HCT116 (cell line): ENCODE measurements at regions not wholly inside any gene's neighbourhood (a gene's known extent, or its start where the extent isn't known, plus 50 kb on each side); places are given as distances from the start of the nearest gene placed in this dataset.

Experiments
- CEBPB ChIP-seq: IDR thresholded peaks from 2 replicates; pipeline ENCODE4 v1.6.1; 2012; ENCODE audit warnings: low read depth
- EZH2 ChIP-seq: fragments of 200-600 bp; sonication (generic); IDR thresholded peaks from 2 replicates; pipeline ENCODE4 v1.6.1; 2017; ENCODE audit warnings: antibody characterized with exemption, mixed run types
- MAX ChIP-seq: IDR thresholded peaks from 2 replicates; pipeline ENCODE4 v1.6.1; 2012
- POLR2A ChIP-seq: IDR thresholded peaks from 2 replicates; pipeline ENCODE4 v1.7.0; 2011; ENCODE audit warnings: borderline replicate concordance; ENCODE audit not compliant: insufficient read depth, insufficient read length; ENCODE audit errors: extremely low read depth
- POLR2AphosphoS5 ChIP-seq: IDR thresholded peaks from 2 replicates; pipeline ENCODE4 v1.6.1; 2011; ENCODE audit warnings: mild to moderate bottlenecking, low read depth, low read length, moderate library complexity
- SRF ChIP-seq: IDR thresholded peaks from 2 replicates; pipeline ENCODE4 v1.6.1; 2012; ENCODE audit warnings: low read depth
- ZNF274 ChIP-seq: fragments of 200-500 bp; sonication (Bioruptor generic); IDR thresholded peaks from 2 replicates; pipeline ENCODE4 v1.6.1; 2014; ENCODE audit warnings: mild to moderate bottlenecking, low read depth, low read length, inconsistent platforms
- TF ChIP-seq, protein P1 (sequence below): IDR thresholded peaks from 2 replicates; pipeline ENCODE4 v1.6.1; 2012; ENCODE audit warnings: low read depth
- TF ChIP-seq, protein P2 (sequence below), 3 experiments: fragments of 200-600 bp in 1 of 3; sonication (generic) in 1 of 3; IDR thresholded peaks in 2 of 3; conservative IDR thresholded peaks in 1 of 3; 2 replicates each; pipeline ENCODE4 v1.5.1; 2012 to 2017; ENCODE audit warnings: low read depth in 2 of 3, low read length in 2 of 3, antibody characterized with exemption in 1 of 3, borderline replicate concordance in 1 of 3, control low read depth in 1 of 3, mild to moderate bottlenecking in 1 of 3, mixed read lengths in 1 of 3, mixed run types in 1 of 3, moderate library complexity in 1 of 3; ENCODE audit not compliant: insufficient read depth in 1 of 3
- TF ChIP-seq, protein P3 (sequence below): IDR thresholded peaks from 2 replicates; pipeline ENCODE4 v1.6.1; 2012
- TF ChIP-seq, protein P4 (sequence below): IDR thresholded peaks from 2 replicates; pipeline ENCODE4 v1.6.1; 2011; ENCODE audit warnings: mild to moderate bottlenecking, low read length, moderate library complexity; ENCODE audit not compliant: insufficient replicate concordance; ENCODE audit errors: extremely low read depth

DNA sequence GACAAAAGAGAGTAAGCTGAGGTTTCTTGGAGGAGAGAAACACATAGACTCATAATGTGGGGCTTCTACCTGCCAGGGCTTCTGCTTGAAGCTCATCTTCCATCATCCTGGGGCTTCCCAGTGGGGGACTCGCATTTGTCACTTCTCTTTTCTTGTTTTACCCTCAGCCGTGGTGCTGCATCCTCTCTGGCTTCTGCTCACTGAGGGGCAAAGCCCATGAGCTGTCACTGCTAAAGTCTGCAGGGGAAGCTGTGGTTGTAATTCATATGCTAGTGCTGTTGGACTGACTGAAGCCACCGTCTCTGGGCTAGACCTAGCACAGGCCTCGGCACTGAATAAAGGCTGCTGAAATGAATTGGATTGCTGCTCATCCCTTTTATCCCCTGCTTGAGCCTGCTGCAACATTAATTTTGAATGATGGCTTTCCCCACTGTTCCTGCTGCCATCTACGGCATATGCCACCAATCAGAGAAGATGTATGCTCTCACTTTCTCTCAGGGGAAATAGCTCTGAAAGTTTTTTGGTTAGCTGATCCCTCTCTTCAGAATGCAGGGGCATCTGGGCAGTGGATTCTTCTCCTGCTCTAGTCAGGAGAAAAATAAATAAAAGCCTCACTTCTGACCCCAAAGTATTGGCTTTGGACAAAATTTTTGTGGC lies 568.4 kb upstream of the MAP3K7 start:
- TF ChIP-seq POLR2A = no peak
- TF ChIP-seq EZH2 = no peak
- TF ChIP-seq, protein P1, sequence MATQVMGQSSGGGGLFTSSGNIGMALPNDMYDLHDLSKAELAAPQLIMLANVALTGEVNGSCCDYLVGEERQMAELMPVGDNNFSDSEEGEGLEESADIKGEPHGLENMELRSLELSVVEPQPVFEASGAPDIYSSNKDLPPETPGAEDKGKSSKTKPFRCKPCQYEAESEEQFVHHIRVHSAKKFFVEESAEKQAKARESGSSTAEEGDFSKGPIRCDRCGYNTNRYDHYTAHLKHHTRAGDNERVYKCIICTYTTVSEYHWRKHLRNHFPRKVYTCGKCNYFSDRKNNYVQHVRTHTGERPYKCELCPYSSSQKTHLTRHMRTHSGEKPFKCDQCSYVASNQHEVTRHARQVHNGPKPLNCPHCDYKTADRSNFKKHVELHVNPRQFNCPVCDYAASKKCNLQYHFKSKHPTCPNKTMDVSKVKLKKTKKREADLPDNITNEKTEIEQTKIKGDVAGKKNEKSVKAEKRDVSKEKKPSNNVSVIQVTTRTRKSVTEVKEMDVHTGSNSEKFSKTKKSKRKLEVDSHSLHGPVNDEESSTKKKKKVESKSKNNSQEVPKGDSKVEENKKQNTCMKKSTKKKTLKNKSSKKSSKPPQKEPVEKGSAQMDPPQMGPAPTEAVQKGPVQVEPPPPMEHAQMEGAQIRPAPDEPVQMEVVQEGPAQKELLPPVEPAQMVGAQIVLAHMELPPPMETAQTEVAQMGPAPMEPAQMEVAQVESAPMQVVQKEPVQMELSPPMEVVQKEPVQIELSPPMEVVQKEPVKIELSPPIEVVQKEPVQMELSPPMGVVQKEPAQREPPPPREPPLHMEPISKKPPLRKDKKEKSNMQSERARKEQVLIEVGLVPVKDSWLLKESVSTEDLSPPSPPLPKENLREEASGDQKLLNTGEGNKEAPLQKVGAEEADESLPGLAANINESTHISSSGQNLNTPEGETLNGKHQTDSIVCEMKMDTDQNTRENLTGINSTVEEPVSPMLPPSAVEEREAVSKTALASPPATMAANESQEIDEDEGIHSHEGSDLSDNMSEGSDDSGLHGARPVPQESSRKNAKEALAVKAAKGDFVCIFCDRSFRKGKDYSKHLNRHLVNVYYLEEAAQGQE = no peak
- TF ChIP-seq, protein P2, sequence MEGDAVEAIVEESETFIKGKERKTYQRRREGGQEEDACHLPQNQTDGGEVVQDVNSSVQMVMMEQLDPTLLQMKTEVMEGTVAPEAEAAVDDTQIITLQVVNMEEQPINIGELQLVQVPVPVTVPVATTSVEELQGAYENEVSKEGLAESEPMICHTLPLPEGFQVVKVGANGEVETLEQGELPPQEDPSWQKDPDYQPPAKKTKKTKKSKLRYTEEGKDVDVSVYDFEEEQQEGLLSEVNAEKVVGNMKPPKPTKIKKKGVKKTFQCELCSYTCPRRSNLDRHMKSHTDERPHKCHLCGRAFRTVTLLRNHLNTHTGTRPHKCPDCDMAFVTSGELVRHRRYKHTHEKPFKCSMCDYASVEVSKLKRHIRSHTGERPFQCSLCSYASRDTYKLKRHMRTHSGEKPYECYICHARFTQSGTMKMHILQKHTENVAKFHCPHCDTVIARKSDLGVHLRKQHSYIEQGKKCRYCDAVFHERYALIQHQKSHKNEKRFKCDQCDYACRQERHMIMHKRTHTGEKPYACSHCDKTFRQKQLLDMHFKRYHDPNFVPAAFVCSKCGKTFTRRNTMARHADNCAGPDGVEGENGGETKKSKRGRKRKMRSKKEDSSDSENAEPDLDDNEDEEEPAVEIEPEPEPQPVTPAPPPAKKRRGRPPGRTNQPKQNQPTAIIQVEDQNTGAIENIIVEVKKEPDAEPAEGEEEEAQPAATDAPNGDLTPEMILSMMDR (IDR thresholded peaks at IDR 0.05 in 2 of 3, conservative IDR thresholded peaks at IDR 0.05 in 1 of 3; ENCODE audit: borderline replicate concordance in 1 of 3, insufficient read depth in 1 of 3, low read depth in 2 of 3, low read length in 2 of 3) = no peak
- no peak for TF ChIP-seq ZNF274
- TF ChIP-seq SRF = no peak
- TF ChIP-seq, protein P3, sequence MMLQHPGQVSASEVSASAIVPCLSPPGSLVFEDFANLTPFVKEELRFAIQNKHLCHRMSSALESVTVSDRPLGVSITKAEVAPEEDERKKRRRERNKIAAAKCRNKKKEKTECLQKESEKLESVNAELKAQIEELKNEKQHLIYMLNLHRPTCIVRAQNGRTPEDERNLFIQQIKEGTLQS = no peak
- no peak for TF ChIP-seq POLR2AphosphoS5
- no peak for TF ChIP-seq CEBPB
- TF ChIP-seq, protein P4, sequence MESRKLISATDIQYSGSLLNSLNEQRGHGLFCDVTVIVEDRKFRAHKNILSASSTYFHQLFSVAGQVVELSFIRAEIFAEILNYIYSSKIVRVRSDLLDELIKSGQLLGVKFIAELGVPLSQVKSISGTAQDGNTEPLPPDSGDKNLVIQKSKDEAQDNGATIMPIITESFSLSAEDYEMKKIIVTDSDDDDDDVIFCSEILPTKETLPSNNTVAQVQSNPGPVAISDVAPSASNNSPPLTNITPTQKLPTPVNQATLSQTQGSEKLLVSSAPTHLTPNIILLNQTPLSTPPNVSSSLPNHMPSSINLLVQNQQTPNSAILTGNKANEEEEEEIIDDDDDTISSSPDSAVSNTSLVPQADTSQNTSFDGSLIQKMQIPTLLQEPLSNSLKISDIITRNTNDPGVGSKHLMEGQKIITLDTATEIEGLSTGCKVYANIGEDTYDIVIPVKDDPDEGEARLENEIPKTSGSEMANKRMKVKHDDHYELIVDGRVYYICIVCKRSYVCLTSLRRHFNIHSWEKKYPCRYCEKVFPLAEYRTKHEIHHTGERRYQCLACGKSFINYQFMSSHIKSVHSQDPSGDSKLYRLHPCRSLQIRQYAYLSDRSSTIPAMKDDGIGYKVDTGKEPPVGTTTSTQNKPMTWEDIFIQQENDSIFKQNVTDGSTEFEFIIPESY = no peak
- TF ChIP-seq MAX = no peak
